Mesenteric fat pad (tissue), 1 donor: ENCODE measurements at regions not wholly inside any gene's neighbourhood (a gene's known extent, or its start where the extent isn't known, plus 50 kb on each side); places are given as distances from the start of the nearest gene placed in this dataset.
"Not testable (repeated sequence)": the region's sequence is repeated elsewhere in the genome, so short reads cannot be mapped to it uniquely, and the experiment has no call there.

ENCODE experiments used
- DNase-seq: peaks from one replicate; pipeline ENCODE4 v3.0.0-alpha.2; 2020; ENCODE audit warnings: low spot score
- donor health status: DM: yes; HTN: yes; CAD: no.

DNA sequence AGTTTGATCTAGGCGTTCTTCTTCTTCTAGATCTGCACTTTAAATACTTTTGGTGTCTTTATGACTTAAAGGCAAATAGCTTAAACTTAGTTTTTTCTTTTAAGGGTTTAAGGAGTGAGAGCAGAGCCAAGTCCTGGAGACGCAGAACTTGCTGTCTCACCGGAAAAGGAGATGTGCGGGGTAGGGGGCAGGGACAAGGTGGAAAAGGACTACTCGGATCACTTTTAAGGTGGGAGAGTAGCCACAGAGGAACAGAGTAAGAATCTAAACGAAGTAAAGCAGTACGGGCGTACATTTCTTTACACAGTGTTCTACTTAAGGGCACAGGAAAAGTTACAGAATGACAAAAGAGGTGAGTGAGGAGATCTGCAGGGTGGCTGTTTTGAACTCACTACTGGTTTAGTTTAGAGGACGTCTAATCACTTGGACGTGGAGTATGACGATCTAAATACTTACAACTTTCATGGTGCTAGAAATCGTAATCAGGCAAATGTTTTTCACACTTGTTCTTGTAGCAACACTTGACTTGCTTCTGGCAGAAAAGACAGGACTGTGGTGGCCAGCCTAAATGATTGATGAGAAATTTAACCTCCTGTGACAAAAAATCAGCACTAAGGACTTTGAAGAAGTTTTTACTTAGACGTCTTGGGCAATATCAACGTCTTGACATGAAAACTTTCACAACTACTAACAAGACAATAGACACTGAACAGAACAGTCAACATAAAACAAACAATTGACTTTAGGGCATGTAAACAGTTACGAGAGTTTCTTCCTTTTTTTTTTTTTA, 127.0 kb downstream of the ART5 start:
- not testable (repeated sequence) for DNase-seq

DNA sequence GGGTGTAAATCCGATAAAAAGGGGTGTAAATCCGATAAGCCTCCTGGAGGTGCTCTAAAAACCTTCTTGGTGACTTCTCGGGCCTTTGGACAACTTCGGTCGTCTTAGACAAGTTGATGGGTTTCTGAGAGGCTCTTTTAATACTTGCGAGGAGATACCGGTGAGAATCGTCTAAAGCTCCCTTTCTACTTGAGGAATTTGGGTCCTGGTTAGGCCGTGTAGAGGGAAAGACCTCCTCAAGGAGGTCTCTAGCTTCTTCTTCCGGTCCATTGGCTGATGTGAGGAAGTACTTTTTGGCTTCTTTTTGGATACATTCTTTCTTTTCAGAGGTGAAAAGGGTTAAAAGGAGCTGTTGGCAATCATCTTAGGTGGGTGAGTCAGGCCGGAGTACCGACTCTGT, 128.5 kb downstream of the ART5 start:
- DNase-seq = not testable (repeated sequence)

DNA sequence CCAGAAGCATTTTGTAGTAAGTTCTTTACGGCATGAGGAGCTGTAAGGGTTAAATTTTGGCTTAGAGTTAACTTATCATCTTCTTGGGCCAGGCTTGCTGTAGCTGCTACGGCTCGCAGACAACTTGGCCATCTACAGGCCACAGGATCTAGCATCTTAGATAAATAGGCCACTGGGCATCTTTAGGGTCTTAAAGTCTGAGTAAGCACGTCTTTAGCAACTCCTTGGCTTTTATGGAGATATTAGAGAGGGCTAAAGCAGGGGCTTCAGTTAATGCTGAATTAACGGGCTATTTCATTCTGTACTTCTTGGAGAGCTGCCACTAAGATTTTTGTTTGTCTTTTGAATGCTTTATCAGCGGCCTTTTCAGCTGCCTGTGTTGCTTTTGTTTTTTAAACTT, 129.0 kb downstream of the ART5 start:
- DNase-seq = not testable (repeated sequence)

DNA sequence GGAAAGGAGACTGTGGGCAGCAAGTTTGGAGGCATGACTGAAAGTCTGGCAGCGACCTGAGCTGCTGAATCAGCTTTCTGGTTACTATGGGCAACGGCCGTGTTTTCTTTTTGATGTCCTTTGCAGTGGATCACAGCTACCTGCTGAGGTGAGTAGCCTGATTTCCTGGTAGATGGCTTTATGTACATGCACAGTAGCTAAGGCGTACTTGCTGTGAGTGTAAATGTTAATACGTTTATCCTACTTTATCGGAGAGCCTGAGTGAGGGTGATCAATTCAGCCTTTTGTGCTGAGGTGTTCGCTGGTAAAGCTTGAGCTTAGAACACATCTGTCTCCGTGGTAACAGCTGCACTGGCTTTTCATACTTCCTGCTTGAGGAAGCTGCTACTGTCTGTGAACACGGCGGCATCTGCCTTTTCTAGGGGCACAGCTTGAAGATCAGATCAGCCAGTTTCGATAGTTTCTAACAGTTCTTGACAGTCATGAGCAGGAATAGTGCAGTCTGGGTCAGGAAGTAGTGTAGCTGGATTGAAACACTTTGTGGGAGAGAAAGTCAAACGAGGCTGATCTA, 129.6 kb downstream of the ART5 start:
- not testable (repeated sequence) for DNase-seq

DNA sequence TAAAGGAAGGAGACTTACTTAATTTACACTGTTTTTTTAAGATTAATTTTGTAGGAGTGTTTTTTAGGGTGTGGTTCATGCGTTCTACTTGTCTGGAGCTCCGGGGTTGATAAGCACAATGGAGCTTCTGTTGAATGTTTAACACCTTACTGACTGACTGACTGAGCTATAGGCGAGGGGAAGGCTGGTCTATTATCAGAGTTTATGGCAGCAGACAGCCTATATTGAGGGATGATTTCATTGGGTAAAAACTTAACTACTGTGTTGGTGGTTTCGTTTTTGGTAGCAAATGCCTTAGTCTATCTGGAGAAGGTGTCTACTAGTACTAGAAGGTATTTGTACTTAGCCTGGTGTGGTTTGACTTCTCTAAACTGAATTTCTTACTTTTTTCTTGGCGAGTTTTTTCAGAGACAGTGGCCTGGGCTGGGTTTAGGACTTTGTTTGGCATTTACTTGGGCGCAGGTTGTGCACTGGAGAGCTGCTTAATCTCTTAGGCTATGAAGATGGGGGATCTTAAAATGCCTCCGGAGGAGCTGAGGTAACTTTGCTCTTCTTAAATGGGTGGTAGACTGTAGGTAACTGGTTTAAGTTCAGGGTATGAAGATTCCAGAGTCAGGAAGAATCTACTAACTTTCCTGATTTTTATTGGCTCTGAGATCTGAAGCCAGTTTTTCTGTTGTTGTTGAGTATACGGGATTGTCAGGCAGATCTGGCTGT, 130.2 kb downstream of the ART5 start:
- not testable (repeated sequence) for DNase-seq

DNA sequence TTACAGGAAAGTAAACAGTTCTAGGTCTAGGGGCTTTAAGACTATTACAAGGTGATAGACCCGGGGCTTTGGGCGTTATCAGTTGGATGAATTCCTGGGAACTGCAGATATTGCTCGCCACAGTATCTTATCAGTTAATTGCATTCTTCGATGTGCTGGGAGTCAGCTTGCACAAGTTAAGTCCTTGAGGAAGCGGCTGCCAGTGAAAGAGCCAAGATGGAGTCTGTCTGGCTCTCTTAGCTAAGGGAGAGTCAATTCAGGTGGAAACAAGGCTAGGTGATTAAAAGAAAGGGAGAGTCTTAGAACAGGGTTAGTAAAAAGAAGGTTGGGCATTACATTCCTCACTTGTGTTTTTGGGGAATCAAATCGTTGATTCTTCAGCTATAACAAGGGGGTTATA, 130.6 kb upstream of the ZNF195 start:
- not testable (repeated sequence) for DNase-seq

DNA sequence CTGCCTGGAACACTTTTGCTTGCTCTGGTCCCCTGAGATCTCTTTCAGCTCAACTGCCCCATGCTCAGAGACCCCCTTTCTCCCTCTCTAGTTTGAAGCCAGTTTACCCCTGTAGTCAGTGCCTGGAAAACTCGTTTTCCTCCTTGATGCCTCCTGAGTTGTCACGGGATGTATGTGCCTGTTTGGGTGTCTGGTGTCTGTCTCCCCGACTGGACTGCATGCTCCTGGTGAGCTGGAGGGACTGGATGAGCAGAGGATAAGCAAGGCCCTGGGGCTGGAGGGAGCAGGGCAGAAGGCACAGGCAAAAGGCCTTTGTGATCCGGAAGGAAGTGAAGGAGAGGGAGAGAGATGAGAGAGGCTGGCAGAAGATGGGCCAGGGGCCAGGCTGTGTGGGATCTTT, 120.3 kb upstream of the ZNF195 start:
- DNase-seq = not testable (repeated sequence)

DNA sequence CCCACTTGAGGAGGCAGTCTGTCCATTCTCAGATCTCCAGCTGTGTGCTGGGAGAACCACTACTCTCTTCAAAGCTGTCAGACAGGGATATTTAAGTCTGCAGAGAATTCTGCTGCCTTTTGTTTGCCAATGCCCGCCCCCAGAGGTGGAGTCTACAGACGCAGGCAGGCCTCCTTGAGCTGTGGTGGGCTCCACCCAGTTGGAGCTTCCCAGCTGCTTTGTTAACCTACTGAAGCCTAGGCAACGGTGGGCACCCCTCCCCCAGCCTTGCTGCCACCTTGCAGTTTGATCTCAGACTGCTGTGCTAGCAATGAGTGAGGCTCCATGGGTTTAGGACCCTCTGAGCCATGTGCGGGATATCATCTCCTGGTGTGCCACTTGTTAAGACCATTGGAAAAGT, 119.4 kb upstream of the ZNF195 start:
- not testable (repeated sequence) for DNase-seq

DNA sequence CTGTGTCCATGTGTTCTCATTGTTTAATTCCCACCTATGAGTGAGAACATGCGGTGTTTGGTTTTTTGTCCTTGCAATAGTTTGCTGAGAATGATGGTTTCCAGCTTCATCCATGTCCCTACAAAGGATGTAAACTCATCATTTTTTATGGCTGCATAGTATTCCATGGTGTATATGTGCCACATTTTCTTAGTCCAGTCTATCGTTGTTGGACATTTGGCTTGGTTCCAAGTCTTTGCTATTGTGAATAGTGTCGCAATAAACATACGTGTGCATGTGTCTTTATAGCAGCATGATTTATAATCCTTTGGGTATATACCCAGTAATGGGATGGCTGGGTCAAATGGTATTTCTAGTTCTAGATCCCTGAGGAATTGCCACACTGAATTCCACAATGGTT, 114.2 kb upstream of the ZNF195 start:
- not testable (repeated sequence) for DNase-seq

DNA sequence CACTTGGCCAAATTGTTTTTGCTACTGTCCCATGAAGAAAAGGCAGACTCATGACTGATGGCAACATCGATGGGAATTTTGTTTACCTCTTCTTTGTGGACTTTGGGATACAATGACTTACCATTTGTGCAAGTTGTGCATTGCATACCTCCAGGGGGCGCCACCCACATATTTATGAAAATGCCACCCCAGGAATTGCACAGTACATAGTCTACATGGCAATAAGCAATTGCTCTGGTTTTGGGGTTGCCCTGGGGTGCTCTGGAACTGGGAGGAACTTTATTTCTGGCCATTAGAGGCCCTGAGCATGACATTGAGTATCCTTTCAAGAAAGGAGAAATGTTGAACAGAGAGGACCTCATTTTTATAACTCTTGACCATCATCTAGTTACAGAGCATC, 109.1 kb upstream of the ZNF195 start:
- not testable (repeated sequence) for DNase-seq

DNA sequence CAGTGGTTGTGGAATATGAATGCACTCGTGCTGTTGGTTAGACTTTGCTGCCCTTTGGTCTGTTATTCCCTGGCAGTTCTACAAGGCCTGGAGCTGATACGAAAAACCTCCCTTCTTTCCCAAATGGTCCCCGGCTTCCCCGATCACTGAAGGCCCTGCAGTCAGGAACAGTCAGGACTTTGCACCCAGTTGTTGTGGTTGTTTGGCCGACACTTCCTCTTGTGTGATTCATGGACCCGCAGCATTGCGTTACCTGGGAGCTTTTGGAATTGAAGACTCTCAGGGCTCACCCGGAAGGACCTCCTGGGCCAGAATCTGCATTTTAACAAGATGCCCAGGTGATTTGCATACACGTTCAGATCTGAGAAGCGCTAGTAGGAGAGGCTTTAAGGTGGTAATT, 106.8 kb upstream of the ZNF195 start:
- not testable (repeated sequence) for DNase-seq

DNA sequence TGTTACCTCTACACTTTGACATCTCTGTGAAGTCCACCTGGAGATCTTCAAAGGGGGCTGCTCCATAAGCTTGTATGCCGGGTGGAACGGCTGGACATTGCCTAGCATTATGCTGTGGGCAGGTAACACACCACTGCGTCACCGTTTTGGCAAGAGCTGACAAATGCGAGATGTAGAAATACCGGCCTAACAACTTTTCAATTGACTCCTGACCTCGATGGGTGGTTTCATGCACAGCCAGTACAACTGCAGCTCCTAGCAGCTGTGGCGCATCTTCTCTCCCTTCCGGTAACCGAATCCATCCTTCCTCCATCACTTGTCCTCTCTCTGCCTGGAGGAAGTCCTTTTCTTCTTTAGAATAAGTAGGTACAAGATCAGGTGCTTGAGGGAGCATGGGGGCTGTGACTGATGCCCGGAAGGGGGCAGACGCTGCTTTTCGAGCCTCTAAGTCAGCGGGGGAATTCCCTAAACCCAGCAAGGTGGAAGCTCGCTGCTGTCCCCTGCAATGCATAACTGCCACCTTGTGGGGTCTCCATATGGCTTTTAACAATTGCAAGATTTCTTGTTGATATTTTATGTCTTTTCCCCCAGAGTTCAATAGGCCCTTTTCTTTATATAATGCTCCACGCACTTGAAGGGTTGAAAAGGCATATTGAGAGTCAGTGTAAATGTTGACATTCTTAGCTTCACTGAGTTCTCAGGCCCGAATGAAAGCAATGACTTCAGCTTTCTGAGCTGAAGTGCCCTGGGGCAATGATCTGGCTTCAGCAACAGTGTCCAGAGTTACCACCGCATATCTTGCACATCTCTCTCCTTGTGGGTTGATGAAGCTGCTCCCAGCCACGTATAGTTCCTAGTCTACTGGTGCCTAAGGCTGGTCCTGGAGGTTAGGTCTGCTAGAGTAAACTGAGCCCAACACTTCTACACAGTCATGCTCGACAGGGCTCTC, 98.3 kb upstream of the ZNF195 start:
- DNase-seq = not testable (repeated sequence)

DNA sequence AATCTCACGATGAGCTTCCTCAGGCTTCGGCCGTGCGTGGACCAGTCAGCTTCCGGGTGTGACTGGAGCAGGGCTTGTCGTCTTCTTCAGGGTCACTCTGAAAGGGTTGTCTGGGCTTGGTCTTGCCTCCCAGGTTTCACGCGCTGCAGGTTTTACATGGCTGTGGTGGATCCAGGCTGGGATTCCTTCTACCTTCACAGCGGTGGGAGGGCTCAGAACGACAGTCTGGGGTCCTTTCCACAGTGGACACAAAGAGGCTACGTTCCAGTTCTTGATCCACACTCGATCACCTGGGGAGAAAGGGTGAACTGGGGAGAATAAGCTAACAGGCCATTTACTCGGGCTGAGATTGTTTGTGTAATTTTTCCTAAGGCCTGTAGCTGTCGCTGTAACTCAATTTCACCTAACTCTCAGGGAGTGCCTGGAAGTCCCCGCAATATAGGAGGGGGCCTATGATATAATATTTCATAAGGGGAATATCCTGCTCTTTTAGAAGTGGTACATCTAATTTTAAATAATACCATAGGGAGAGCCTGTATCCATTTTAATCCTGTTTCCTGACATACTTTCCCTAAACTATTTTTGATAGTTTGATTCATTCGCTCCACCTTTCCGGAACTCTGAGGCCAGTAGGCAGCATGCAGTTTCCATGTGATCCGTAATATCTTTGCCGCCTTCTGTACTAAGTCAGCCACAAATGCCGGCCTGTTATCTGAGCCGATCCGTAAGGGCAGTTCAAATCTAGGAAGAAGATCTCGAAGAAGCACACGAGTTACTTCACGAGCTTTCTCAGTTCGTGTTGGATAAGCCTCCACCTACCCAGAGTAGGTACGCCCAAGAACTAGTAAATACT, 97.4 kb upstream of the ZNF195 start:
- DNase-seq = not testable (repeated sequence)

DNA sequence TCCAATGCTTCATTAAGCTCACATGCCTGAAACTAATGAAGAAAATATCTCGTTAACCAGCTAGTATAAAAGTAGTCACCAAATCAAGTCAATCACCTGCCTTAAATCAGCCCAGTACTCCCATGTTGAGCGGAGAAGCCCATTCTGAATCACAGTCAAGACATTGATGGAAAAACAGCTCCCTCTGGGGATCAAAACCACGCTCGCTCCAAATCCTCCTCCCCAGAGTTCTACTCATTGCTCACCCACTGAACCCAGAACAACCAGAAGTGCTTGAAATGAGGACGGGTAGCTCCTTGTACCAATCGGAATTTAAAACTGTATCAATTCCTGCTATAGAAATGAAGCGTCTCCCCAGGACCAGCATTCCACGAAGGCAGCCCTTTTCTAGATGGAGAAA, 90.0 kb upstream of the ZNF195 start:
- not testable (repeated sequence) for DNase-seq

DNA sequence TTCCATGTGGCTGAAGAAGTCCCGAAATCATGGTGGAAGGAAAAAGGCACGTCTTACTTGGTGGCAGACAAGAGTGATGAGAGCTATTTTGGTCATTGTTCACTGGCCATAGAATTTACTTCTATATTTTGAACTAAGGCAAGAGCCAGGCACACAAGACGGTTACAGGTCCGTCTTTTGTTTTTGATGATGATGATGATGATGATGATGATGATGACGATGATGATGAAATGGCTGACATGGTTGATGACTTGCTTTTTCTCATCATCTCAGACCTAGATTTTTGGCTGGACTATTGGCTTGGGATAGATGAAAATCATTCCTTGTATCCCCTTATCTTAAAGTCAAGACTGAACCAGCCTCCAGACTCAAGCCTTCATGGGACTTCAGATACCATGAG, 88.7 kb upstream of the ZNF195 start:
- DNase-seq = not testable (repeated sequence)

DNA sequence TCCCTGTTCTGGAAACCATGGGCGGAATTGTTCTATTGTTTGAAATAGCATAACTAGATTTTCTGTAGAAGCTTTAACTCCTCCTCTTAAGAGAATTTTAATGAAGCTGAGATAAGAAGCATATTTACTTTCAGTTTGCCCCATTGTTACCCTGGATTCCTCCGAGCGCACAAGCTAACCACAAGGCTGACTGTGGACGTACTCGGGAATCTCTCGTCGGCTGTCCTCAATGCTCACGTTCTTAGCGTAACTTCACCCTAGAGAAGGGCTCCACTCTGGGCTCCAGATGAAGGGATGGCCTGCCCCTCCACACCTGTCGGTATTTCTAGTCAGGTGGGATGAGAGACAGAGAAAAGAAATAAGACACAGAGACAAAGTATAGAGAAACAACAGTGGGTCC, 76.7 kb upstream of the ZNF195 start:
- DNase-seq = not testable (repeated sequence)

DNA sequence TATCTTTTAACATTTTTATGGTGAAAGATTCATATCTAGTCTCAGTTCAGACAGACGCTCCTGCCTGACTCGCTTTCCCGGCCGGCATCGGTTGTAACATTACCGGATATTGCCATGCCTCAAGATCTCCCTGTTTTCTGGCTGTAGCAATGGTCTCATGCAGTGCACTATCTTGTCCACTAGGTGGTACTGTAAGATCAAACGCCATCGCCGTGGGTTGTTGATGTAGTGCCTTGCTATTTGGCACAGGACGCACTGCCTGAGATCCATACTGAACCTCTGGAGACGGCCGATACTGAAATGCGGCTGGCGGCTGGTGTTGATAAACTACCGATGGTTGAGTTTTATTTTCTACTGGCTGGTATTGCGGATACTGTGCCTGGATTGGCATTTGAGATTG, 75.9 kb upstream of the ZNF195 start:
- DNase-seq = not testable (repeated sequence)

DNA sequence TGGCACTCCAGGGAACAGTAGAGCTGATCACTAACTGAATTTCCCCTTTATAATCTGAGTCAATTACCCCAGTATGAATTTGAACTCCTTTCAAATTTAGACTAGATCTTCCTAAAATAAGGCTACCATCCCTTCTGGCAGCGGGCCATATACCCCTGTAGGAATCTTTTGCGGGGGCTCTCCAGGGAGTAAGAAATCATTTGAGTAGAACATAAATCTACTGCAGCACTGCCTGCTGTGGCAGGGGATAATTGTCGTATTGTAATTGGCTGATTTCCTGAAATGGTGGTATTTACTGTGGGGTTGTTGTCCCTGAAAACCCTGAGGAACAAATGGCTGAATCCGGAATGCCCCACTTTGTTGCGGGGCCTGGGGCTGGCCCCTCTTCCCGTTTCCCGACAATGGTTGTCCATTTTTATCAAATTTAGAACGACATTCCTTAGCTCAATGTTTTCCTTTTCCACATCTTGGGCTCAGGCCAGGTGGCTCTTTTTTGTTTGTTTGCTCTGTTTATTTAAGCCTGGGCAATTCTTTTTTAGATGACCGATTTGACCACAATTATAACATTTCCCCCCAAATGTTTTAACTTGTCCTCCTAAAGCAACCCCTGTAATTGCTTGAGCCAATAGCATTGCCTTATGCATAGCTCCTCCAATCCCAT, 74.8 kb upstream of the ZNF195 start:
- not testable (repeated sequence) for DNase-seq

DNA sequence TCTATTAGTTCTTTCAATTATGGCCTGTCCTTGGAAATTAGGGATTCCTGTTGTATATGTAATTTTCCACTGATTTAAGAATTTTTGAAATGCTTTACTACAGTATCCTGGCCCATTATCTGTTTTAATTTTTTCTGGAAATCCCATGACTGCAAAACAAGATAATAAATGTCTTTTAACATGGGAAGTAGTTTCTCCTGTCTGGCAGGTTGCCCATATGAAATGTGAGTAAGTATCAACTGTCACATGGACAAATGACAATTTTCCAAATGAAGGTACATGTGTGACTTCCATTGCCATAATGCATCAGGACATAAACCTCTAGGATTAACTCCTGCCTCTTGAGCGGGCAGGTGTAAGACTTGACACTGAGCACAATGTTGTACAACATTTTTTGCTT, 71.9 kb upstream of the ZNF195 start:
- DNase-seq = not testable (repeated sequence)

DNA sequence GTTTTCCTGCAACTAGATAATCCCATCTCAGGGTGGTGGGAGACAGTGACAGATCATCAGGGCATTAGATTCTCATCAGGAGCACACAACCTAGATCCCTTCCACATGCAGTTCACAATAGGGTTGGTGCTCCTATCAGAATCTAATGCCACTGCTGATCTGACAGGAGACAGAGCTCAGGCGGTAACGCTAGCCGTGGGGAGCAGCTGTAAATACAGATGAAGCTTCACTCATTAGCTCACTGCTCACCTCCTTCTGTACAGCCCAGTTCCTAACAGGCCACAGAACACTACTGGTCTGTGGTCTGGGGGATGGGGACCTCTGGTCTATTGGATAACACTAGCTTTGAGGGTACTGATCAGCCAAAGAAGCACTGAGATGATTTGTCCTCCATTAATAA, 66.6 kb upstream of the ZNF195 start:
- not testable (repeated sequence) for DNase-seq
